ENCODE measurements at regions not wholly inside any gene's neighbourhood (a gene's known extent, or its start where the extent isn't known, plus 50 kb on each side); places are given as distances from the start of the nearest gene placed in this dataset.
"Not testable (repeated sequence)": the region's sequence is repeated elsewhere in the genome, so short reads cannot be mapped to it uniquely, and the experiment has no call there.

GRCh38 chr4:164526933-164527583, 226.9 kb upstream of the SMIM31 start:
- no peak for DNase-seq

DNA sequence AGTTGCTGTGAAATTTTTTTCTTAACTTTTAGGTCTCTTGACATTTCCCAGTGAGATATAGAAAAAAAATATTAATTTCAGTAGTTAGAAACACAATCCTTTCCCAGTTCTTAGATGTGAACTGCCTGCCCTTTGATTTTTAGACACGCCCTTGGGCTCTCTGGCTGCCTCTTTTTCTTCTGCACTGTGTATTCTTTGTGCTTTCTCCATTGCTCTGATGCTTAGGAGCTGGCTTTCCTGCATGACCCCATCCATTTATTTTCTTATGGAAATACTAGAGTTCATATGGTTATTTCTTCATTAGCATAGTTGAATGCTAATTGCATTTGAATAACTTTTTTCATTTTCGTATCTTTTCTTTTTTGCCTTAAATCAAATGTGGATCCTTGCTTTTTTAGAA, 224.9 kb upstream of the SMIM31 start:
- DNase-seq = no peak

GRCh38 chr4:164529486-164529885, 224.4 kb upstream of the SMIM31 start:
- no peak for DNase-seq

GRCh38 chr4:164531336-164531735, 222.6 kb upstream of the SMIM31 start:
- no peak for DNase-seq

DNA sequence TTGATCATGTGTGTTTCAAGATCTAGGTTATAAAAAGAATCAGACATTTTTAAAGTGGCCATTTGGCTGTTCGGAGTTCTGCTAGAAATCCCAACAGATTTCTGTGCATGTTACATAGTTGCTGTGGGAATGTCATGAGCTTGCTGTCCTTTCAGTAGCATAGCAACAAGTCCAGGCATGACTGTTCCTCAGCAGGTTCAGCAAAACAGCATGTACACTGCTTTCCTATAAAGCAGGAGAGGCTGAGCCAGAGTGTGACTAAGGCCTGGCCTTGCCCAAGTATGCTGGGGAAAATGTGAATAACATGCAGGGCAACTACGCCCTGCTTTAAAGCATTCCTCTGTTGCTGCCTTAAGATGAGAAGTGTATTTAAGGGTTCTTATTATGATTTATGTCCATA, 217.1 kb upstream of the SMIM31 start:
- no peak for DNase-seq

GRCh38 chr4:164538097-164538496, 215.8 kb upstream of the SMIM31 start:
- no peak for DNase-seq

- no peak for DNase-seq
Measured at GRCh38 chr4:164540987-164541386, 212.9 kb upstream of the SMIM31 start.

- DNase-seq = no peak
Measured at GRCh38 chr4:164542431-164542830, 211.5 kb upstream of the SMIM31 start.

- peak; percentile 1 for DNase-seq
Measured at GRCh38 chr4:164550989-164551712, 202.8 kb upstream of the SMIM31 start.

GRCh38 chr4:164551713-164552040, 202.3 kb upstream of the SMIM31 start:
- DNase-seq = no peak

GRCh38 chr4:164571593-164572390, 182.1 kb upstream of the SMIM31 start:
- DNase-seq = no peak

DNA sequence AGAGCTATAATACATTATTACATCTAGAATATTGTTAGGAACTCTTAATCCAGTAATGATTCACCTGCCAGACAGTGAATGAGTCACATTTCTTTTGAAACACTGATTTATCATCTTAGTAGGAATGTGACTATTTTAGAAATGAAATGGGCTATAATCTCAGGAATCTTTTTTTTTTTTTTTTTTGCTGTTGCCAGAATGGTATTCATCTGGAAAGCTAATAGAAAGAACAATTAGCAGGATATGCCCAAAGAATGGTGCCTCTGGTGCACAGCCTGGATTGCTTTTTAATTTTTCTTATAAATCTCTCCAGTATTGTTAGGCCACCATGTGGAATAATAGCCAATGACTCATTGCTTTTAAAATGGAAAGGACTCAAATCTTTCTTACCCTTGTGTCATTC, 181.1 kb upstream of the SMIM31 start:
- no peak for DNase-seq

DNA sequence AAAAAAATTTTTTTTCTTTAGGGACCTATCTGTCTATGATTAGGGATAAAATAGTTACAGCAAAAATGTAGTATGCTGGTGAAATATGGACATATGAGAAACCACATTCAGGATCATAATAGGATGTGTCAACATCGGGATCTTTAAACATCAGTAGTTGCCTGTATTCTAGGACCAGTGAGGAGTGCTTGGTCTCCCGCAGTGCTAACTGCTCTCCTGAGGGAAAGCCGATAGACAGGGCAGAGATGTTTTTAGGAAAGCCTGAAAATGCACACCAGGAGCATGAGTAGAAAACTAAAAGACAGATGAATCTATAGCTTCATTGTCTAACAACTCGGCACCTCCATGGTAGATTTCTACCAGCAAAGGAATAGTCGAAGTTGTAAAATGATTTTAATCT, 178.1 kb upstream of the SMIM31 start:
- DNase-seq = no peak

DNA sequence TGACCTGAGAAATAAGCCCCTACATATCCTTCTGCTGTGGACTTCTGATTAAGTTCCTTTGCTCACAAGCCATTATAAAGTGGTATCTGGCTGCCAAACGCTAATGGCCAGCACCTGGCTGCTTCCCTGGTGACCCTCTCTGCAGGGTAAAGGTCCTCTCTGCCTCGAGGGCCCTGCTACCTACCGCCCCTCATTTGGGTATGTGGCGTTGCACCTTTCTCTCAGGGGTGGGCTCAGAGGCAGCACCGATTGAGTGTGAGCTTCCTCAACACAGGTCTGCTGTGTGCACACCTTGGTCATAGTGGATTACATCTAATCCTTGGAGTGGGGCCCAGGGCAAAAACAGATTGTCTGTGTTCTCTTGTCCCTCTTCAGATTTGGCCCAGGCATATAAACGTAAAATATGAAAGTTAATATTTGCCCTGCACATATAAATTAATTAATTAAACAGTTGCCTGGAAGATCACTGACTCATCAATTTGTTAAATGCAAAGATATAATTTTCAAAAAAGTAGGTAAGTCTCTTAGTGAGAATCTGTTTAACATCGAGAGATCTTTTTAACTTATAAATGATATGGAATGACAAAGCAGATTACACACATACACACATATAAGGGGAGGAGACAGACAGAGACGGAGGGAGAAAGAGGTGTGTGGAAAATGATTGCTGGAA, 174.5 kb upstream of the SMIM31 start:
- no peak for DNase-seq

GRCh38 chr4:164591666-164592065, 162.3 kb upstream of the SMIM31 start:
- no peak for DNase-seq

DNA sequence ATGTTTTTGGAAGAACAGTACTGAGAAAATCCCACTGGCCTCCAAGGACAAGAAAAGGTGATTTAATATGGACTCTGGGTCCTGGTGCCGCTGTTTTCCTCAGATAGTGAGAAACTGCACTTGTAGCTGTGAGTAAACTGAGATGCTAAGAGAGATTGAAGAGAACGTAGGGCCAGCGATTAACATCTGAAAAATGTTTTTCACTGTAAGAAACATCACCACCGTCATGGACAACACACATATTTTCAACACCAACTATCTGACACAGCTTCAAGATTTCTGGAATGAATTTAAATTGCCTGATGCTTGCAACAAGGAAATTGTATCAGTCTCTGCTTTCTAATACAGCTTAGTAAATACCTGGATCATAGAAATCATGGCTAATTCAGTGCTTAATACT, 158.2 kb upstream of the SMIM31 start:
- no peak for DNase-seq

DNA sequence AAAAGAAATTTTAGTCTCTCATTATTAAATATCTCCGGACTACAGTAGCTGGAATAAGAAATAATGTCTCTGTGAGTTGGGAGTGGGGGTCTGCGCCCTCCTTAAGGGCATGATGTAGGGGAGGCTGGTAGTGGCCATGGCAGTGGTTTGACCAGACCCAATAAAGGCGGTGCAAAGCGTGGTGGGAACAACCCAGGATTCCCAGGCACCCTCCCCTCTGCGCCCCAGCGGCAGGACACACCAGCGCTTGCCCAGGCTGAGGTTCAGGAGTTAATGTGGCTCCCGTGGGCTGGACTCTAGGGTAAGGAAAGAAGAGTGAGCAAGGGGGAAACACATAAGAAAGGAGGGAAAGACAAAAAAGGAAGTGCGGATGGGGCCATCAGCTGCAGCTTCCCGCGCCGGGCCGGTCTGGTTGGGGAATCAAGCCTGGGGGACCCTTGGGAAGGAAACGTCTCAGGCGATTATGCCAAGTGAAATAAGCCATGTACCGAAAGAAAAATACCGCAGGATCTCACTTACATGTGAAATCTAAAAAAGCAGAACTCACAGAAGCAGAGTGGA, 157.5 kb upstream of the SMIM31 start:
- DNase-seq = no peak

DNA sequence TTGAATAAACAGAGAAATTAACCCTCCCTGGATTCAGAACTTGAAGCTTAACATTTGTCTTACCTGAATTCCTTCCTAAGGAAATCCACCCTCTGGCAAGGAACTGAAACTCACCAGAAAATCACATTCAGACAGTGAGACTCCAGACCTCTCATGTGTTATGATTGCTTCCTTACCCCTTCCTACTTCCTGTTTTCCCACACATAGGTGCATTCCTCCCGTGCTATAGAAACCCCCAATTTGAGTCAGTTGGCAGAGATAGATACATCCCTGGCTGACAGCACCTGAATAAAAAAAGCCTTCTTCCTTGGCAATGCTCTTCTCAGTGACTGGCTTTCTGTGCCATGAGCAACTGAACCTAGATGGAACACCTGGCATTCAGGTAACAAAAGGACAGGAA, 157.0 kb upstream of the SMIM31 start:
- DNase-seq = no peak

- DNase-seq = no peak
Measured at GRCh38 chr4:164601653-164602052, 152.3 kb upstream of the SMIM31 start.

DNA sequence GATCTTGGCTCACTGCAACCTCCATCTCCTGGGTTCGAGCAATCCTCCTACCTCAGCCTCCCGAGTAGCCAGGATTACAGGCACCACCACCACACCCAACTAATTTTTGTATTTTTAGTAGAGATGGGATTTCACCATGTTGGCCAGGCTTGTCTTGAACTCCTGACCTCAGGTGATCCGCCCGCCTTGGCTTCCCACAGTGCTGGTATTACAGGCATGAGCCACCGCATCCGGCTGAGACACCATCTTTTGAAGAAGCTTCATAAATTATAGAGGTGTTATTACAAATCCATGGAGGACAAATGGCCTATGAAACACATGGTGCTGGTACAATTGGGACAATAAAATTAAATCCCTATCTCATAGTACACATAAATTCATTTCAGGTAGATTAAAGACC, 148.1 kb upstream of the SMIM31 start:
- not testable (repeated sequence) for DNase-seq

GRCh38 chr4:164606478-164606877, 147.5 kb upstream of the SMIM31 start:
- no peak for DNase-seq

- DNase-seq = no peak
Measured at GRCh38 chr4:164613256-164613655, 140.7 kb upstream of the SMIM31 start.

DNA sequence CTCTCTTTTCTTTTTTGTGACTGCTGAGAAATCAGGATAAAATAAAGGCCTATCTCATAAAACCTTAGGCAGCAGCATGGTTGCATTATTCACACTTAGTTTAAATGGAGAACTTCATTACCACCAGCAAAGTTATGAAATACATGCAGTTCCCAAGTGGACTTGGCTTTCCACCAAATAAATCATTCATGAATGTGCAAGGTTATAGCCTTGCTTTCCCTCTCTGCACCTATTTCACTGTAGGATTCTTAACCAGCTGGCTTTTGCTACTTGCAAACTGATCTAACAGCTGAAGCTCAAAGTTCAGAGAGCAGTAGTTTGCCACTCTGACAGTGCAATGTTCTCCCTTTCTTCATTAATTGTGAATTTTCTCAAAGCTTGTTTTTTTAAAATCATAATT, 140.1 kb upstream of the SMIM31 start:
- no peak for DNase-seq

Data from NCI-H69 (cell line).